Type B pancreatic cell (in vitro differentiated cells): ENCODE measurements at regions not wholly inside any gene's neighbourhood (a gene's known extent, or its start where the extent isn't known, plus 50 kb on each side); places are given as distances from the start of the nearest gene placed in this dataset.

Experiments used
- DNase-seq: peaks from one replicate; pipeline ENCODE4 v3.0.0; 2021; ENCODE audit warnings: mixed read lengths; ENCODE audit not compliant: unreplicated experiment; ENCODE audit errors: extremely low spot score
- H3K27ac Mint-ChIP-seq: 2 replicates; pipeline ENCODE4 v1.8.0; 2021; ENCODE audit warnings: mild to moderate bottlenecking, mixed read lengths
- H3K27me3 Mint-ChIP-seq: 2 replicates; pipeline ENCODE4 v1.8.0; 2021; ENCODE audit warnings: mixed read lengths
- H3K36me3 Mint-ChIP-seq: 2 replicates; pipeline ENCODE4 v1.8.0; 2021; ENCODE audit warnings: mixed read lengths
- H3K4me1 Mint-ChIP-seq: one replicate; pipeline ENCODE4 v1.8.0; 2021; ENCODE audit warnings: mixed read lengths; ENCODE audit not compliant: unreplicated experiment
- H3K4me3 Mint-ChIP-seq: 2 replicates; pipeline ENCODE4 v1.8.0; 2021; ENCODE audit warnings: mild to moderate bottlenecking, mixed read lengths
- H3K9me3 Mint-ChIP-seq: 2 replicates; pipeline ENCODE4 v1.8.0; 2021; ENCODE audit warnings: mixed read lengths
- TF ChIP-seq, protein P1 (sequence below): fragments of 200-600 bp; sonication (generic); conservative IDR thresholded peaks from 2 replicates; pipeline ENCODE4 v1.5.0; 2021; ENCODE audit warnings: antibody characterized with exemption, mild to moderate bottlenecking

- Mint-ChIP-seq H3K36me3 (no peaks in the 10 kb centered on the region), H3K4me1 (peaks cover 10% of the 10 kb centered on the region), H3K9me3 (no peaks in the 10 kb centered on the region), H3K27ac (no peak overlapping the region), H3K4me3 (no peak overlapping the region), H3K27me3 (peaks cover 4% of the 10 kb centered on the region)
- DNase-seq: no peak
- TF ChIP-seq, protein P1, sequence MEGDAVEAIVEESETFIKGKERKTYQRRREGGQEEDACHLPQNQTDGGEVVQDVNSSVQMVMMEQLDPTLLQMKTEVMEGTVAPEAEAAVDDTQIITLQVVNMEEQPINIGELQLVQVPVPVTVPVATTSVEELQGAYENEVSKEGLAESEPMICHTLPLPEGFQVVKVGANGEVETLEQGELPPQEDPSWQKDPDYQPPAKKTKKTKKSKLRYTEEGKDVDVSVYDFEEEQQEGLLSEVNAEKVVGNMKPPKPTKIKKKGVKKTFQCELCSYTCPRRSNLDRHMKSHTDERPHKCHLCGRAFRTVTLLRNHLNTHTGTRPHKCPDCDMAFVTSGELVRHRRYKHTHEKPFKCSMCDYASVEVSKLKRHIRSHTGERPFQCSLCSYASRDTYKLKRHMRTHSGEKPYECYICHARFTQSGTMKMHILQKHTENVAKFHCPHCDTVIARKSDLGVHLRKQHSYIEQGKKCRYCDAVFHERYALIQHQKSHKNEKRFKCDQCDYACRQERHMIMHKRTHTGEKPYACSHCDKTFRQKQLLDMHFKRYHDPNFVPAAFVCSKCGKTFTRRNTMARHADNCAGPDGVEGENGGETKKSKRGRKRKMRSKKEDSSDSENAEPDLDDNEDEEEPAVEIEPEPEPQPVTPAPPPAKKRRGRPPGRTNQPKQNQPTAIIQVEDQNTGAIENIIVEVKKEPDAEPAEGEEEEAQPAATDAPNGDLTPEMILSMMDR: no peak
Observed at GRCh38 chr4:57243076-57243475, 132.9 kb upstream of the IGFBP7 start.

DNA sequence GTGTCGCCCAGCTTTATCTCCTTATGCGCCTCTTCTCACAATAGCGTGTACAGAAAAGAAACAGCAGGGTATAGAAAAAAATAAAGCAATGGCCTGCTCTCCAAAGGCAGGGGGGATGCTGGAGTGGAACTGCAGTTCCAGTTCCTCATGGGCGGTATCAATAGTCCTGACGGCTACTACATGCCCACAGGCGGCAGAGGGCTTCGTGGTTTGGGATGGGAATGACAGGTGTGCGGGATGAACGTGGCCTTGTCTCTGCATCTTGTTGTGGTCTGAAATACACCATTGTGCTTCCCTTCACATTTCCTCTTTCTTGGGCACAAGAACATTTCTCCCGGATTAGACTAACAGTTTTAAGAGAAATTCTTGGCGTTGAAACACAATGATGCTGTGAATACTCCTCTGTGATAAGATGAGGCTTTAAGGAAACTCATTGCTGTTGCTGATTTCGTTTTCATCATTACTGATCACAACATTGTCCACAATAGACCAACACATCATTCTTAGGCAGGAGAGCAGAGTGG lies 124.1 kb upstream of the IGFBP7 start:
- H3K36me3 Mint-ChIP-seq: no peaks in the 10 kb centered on the region
- H3K4me3 Mint-ChIP-seq: no peak overlapping the region
- peaks cover 28% of the 10 kb centered on the region for H3K4me1 Mint-ChIP-seq
- H3K9me3 Mint-ChIP-seq: peaks cover 5% of the 10 kb centered on the region
- H3K27me3 Mint-ChIP-seq: no peaks in the 10 kb centered on the region
- no peak for DNase-seq
- no peak overlapping the region for H3K27ac Mint-ChIP-seq
- TF ChIP-seq, protein P1: no peak

DNA sequence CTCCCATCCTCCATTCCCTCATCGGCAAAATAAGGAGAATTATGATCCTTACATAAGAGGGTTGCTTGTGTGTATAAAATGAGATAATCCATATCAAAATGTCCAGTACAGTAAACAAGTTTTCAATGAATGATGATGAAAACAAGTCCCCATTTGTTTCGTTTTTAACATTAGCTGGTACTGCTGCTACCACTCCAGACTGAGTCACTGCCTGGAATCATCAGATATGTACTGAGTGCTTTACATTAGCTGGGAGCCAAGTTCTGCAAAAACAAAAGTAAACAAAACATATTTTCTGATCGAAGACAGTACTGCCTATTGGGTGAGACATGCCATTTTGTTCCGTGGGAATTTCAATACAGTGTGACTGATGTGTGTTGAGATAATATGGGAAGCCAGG lies 123.2 kb upstream of the IGFBP7 start:
- H3K27ac Mint-ChIP-seq: no peak overlapping the region

GRCh38 chr4:57231781-57232180 lies 121.6 kb upstream of the IGFBP7 start:
- peaks cover 18% of the 10 kb centered on the region for H3K4me1 Mint-ChIP-seq
- H3K27me3 Mint-ChIP-seq: no peaks in the 10 kb centered on the region
- TF ChIP-seq, protein P1: no peak
- DNase-seq: no peak
- no peak overlapping the region for H3K27ac Mint-ChIP-seq
- H3K9me3 Mint-ChIP-seq: peaks cover 5% of the 10 kb centered on the region
- no peak overlapping the region for H3K4me3 Mint-ChIP-seq
- H3K36me3 Mint-ChIP-seq: no peaks in the 10 kb centered on the region

More for the DNA sequence above, 123.2 kb upstream of the IGFBP7 start:
- DNase-seq: no peak
- no peak overlapping the region for H3K4me3 Mint-ChIP-seq
- H3K9me3 Mint-ChIP-seq: peaks cover 5% of the 10 kb centered on the region
- H3K27me3 Mint-ChIP-seq: no peaks in the 10 kb centered on the region
- H3K4me1 Mint-ChIP-seq: peaks cover 25% of the 10 kb centered on the region
- TF ChIP-seq, protein P1: no peak
- H3K36me3 Mint-ChIP-seq: no peaks in the 10 kb centered on the region

DNA sequence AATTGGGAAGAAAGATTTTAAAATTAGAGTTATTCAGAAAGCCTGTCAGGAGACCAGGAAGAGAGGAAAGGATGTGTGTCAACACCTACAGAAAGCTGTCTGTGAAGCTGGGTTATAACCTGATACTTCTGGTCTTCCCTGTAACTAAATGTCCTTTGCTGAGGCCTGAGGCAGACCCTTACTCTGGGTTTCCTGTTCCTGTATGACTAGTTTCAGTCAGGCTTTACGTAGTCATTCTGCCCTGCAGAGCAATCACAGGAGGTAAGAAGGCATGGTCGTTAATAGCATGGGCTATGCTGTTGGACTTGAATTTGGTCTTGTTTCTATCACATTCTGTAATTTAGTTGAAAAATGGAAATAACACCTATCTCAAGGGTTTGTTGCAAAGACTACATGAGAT lies 110.5 kb upstream of the IGFBP7 start:
- Mint-ChIP-seq H3K27ac (no peak overlapping the region), H3K27me3 (no peaks in the 10 kb centered on the region), H3K36me3 (no peaks in the 10 kb centered on the region), H3K4me1 (no peaks in the 10 kb centered on the region), H3K4me3 (no peak overlapping the region), H3K9me3 (peaks cover 3% of the 10 kb centered on the region)
- TF ChIP-seq, protein P1: no peak
- DNase-seq: no peak

DNA sequence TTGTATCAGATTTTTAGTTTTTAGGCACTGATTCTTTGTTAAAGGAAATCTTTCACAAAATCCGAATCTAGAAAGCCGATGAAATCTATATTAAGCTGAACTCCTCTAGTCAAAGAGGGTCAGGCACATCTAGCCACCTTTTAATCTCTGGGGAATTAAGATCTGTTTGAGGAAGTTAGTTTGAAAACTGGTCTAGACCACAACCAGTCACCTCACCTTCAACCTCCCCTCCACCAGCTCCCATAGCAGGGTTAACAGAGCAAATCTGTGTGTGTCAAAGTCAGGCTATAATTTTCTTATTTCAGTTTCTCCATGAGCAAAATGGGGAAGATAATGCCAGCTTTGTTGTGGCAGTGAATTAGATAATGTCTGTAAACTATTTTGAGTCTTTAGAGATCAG lies 110.0 kb upstream of the IGFBP7 start:
- no peaks in the 10 kb centered on the region for H3K36me3 Mint-ChIP-seq
- H3K27me3 Mint-ChIP-seq: no peaks in the 10 kb centered on the region
- H3K9me3 Mint-ChIP-seq: peaks cover 3% of the 10 kb centered on the region
- H3K27ac Mint-ChIP-seq: no peak overlapping the region
- no peaks in the 10 kb centered on the region for H3K4me1 Mint-ChIP-seq
- DNase-seq: no peak
- H3K4me3 Mint-ChIP-seq: no peak overlapping the region
- TF ChIP-seq, protein P1: no peak
